HepG2 (cell line): ENCODE measurements at regions not wholly inside any gene's neighbourhood (a gene's known extent, or its start where the extent isn't known, plus 50 kb on each side); places are given as distances from the start of the nearest gene placed in this dataset.

Experiments
- ATF3 ChIP-seq: sonication (generic); formaldehyde crosslinking; IDR thresholded peaks from 2 replicates; pipeline ENCODE4 v1.4.0; 2020; ENCODE audit warnings: missing genetic modification reagents
- ATF4 ChIP-seq, 2 experiments: fragments of 450-650 bp in 1 of 2; sonication (generic) in 1 of 2; formaldehyde crosslinking; IDR thresholded peaks; 2 replicates each; pipeline versions ENCODE4 v1.5.0 to v1.8.0; 2020 to 2022; ENCODE audit warnings: mild to moderate bottlenecking in 1 of 2, missing genetic modification reagents in 1 of 2
- BORCS8-MEF2B ChIP-seq: sonication (generic); formaldehyde crosslinking; IDR thresholded peaks from 2 replicates; pipeline ENCODE4 v1.8.0; 2022; ENCODE audit warnings: mild to moderate bottlenecking, missing genetic modification reagents
- CEBPB ChIP-seq: IDR thresholded peaks from 2 replicates; pipeline ENCODE4 v1.6.1; 2011; ENCODE audit warnings: low read depth, low read length, improper control_type of control experiment, borderline replicate concordance
- CEBPG ChIP-seq: IDR thresholded peaks from 2 replicates; pipeline ENCODE4 v1.6.1; 2016
- ELF3 ChIP-seq: IDR thresholded peaks from 2 replicates; pipeline ENCODE4 v1.6.1; 2016; ENCODE audit warnings: missing genetic modification reagents, missing compliant biosample characterization
- EP300 ChIP-seq, 3 experiments: sonication (generic) in 1 of 3; formaldehyde crosslinking in 1 of 3; IDR thresholded peaks; 2 replicates each; pipeline versions ENCODE4 v1.5.1 to v1.6.1; 2011 to 2020; ENCODE audit warnings: low read depth in 2 of 3, low read length in 2 of 3, borderline replicate concordance in 1 of 3, improper control_type of control experiment in 1 of 3, mild to moderate bottlenecking in 1 of 3, missing genetic modification reagents in 1 of 3, moderate library complexity in 1 of 3
- ERF ChIP-seq: IDR thresholded peaks from 2 replicates; pipeline ENCODE4 v1.6.1; 2018; ENCODE audit warnings: missing biosample characterization, missing genetic modification reagents
- FOSL1 ChIP-seq: sonication (generic); formaldehyde crosslinking; IDR thresholded peaks from 2 replicates; pipeline ENCODE4 v1.9.0; 2021; ENCODE audit warnings: missing genetic modification reagents, borderline replicate concordance
- FOXA3 ChIP-seq: IDR thresholded peaks from 2 replicates; pipeline ENCODE4 v1.6.1; 2016; ENCODE audit warnings: missing genetic modification reagents, missing compliant biosample characterization
- FOXJ3 ChIP-seq: sonication (generic); formaldehyde crosslinking; IDR thresholded peaks from 2 replicates; pipeline ENCODE4 v1.4.0; 2020; ENCODE audit warnings: missing genetic modification reagents, mild to moderate bottlenecking, borderline replicate concordance
- LCORL ChIP-seq, 2 experiments: fragments of 450-650 bp in 1 of 2; sonication (generic) in 1 of 2; formaldehyde crosslinking in 1 of 2; IDR thresholded peaks; 2 replicates each; pipeline versions ENCODE4 v1.5.0 to v1.6.1; 2017 to 2020; ENCODE audit warnings: antibody characterized with exemption in 1 of 2, missing genetic modification reagents in 1 of 2
- MIER3 ChIP-seq: IDR thresholded peaks from 2 replicates; pipeline ENCODE4 v1.6.1; 2016; ENCODE audit warnings: missing compliant biosample characterization, borderline replicate concordance
- MIXL1 ChIP-seq: IDR thresholded peaks from 2 replicates; pipeline ENCODE4 v1.6.1; 2016
- NCOA2 ChIP-seq: sonication (generic); formaldehyde crosslinking; IDR thresholded peaks from 2 replicates; pipeline ENCODE4 v1.8.0; 2022; ENCODE audit warnings: inconsistent platforms
- NFYB ChIP-seq: sonication (generic); formaldehyde crosslinking; IDR thresholded peaks from 2 replicates; pipeline ENCODE4 v1.4.0; 2020; ENCODE audit warnings: missing genetic modification reagents
- ONECUT2 ChIP-seq: sonication (generic); formaldehyde crosslinking; IDR thresholded peaks from 2 replicates; pipeline ENCODE4 v1.4.0; 2020; ENCODE audit warnings: missing genetic modification reagents
- PAX8 ChIP-seq: sonication (generic); formaldehyde crosslinking; IDR thresholded peaks from 2 replicates; pipeline ENCODE4 v1.8.0; 2022; ENCODE audit warnings: mild to moderate bottlenecking, missing genetic modification reagents, borderline replicate concordance
- PPARG ChIP-seq: conservative IDR thresholded peaks from 2 replicates; pipeline ENCODE4 v1.6.1; 2016; ENCODE audit warnings: missing biosample characterization, missing genetic modification reagents
- SAP130 ChIP-seq: IDR thresholded peaks from 2 replicates; pipeline ENCODE4 v1.6.1; 2016; ENCODE audit warnings: low read depth
- SIX4 ChIP-seq: sonication (generic); formaldehyde crosslinking; IDR thresholded peaks from 2 replicates; pipeline ENCODE4 v1.4.0; 2020; ENCODE audit warnings: missing genetic modification reagents
- SMYD3 ChIP-seq: sonication (generic); formaldehyde crosslinking; IDR thresholded peaks from 2 replicates; pipeline ENCODE4 v1.8.1; 2023; ENCODE audit warnings: mild to moderate bottlenecking, missing genetic modification reagents
- TEAD3 ChIP-seq: optimal IDR thresholded peaks from 2 replicates; pipeline ENCODE3; 2016; ENCODE audit warnings: borderline replicate concordance
- TFDP1 ChIP-seq: IDR thresholded peaks from 2 replicates; pipeline ENCODE4 v1.6.1; 2016; ENCODE audit warnings: missing compliant biosample characterization, missing genetic modification reagents, borderline replicate concordance
- ZNF18 ChIP-seq: sonication (generic); formaldehyde crosslinking; IDR thresholded peaks from 2 replicates; pipeline ENCODE4 v1.8.0; 2022; ENCODE audit warnings: mild to moderate bottlenecking, missing genetic modification reagents; ENCODE audit not compliant: insufficient replicate concordance
- ZNF331 ChIP-seq: sonication (generic); formaldehyde crosslinking; IDR thresholded peaks from 2 replicates; pipeline ENCODE4 v1.4.0; 2020; ENCODE audit warnings: missing genetic modification reagents
- ZNF484 ChIP-seq: sonication (generic); formaldehyde crosslinking; IDR thresholded peaks from 2 replicates; pipeline ENCODE4 v1.5.1; 2020; ENCODE audit warnings: mild to moderate bottlenecking, low read depth, missing genetic modification reagents, borderline replicate concordance
- ZNF678 ChIP-seq: sonication (generic); formaldehyde crosslinking; IDR thresholded peaks from 2 replicates; pipeline ENCODE4 v1.4.0; 2020; ENCODE audit warnings: mild to moderate bottlenecking, missing genetic modification reagents
- ZNF776 ChIP-seq: sonication (generic); formaldehyde crosslinking; IDR thresholded peaks from 2 replicates; pipeline ENCODE4 v1.4.0; 2020; ENCODE audit warnings: mild to moderate bottlenecking, missing genetic modification reagents
- ZNF788 ChIP-seq: sonication (generic); formaldehyde crosslinking; IDR thresholded peaks from 2 replicates; pipeline ENCODE4 v1.5.0; 2020; ENCODE audit warnings: mild to moderate bottlenecking, missing genetic modification reagents, borderline replicate concordance

GRCh38 chr13:50672025-50672424 is 171.5 kb downstream of the DLEU7 start (continued):
- TF ChIP-seq FOSL1 (CRISPR knock-in tag) = peak; percentile 71; the same call in 1 of the 2 replicates
- peak; percentile 85 for TF ChIP-seq NCOA2 (CRISPR knock-in tag)
- no peak for TF ChIP-seq BORCS8-MEF2B (CRISPR knock-in tag)
- TF ChIP-seq SMYD3 (CRISPR knock-in tag) = no peak
- TF ChIP-seq ZNF484 (CRISPR knock-in tag) = no peak
- no peak for TF ChIP-seq ZNF678
- peak; percentile 90 for TF ChIP-seq CEBPG
- peak; percentile 79 for TF ChIP-seq PPARG (CRISPR knock-in tag)
- TF ChIP-seq FOXJ3 (CRISPR knock-in tag) = 0 out of 2 replicates have a peak, but pooled peaks have one; percentile 13
- TF ChIP-seq PAX8 (CRISPR knock-in tag) = no peak
- peak in 1 of 2 experiments; percentile 71; a peak in 2 of 4 replicates for TF ChIP-seq ATF4 (CRISPR knock-in tag; IDR thresholded peaks at IDR 0.05)
- TF ChIP-seq ZNF788 (CRISPR knock-in tag) = no peak
- peak; percentile 58; the same call in 1 of the 2 replicates for TF ChIP-seq ZNF331
- peak; percentile 28; the same call in 1 of the 2 replicates for TF ChIP-seq ELF3 (CRISPR knock-in tag)
- 0 out of 2 replicates have a peak, but pooled peaks have one; percentile 29 for TF ChIP-seq MIER3
- no peak for TF ChIP-seq ZNF776
- peak; percentile 42; the same call in 1 of the 2 replicates for TF ChIP-seq ATF3 (CRISPR knock-in tag)
- 0 out of 2 replicates have a peak, but pooled peaks have one; percentile 39 for TF ChIP-seq ONECUT2 (CRISPR knock-in tag)
- TF ChIP-seq TEAD3 (CRISPR knock-in tag) = peak; percentile 68
- no peak for TF ChIP-seq LCORL (IDR thresholded peaks at IDR 0.05)
- TF ChIP-seq LCORL (CRISPR knock-in tag; IDR thresholded peaks at IDR 0.05) = no peak
- peak in 1 of 2 experiments; percentile 81; a peak in 2 of 4 replicates for TF ChIP-seq EP300 (IDR thresholded peaks at IDR 0.05; ENCODE audit: low read depth in 2 of 2, low read length in 2 of 2)
- TF ChIP-seq EP300 (CRISPR knock-in tag; IDR thresholded peaks at IDR 0.05; ENCODE audit: borderline replicate concordance) = peak; percentile 54; the same call in 1 of the 2 replicates
- no peak for TF ChIP-seq NFYB (CRISPR knock-in tag)
- TF ChIP-seq SAP130 (CRISPR knock-in tag) = peak; percentile 53
- TF ChIP-seq CEBPB = peak; percentile 93
- no peak for TF ChIP-seq ZNF18 (CRISPR knock-in tag)
- TF ChIP-seq FOXA3 = peak; percentile 87
- peak; percentile 64; the same call in 1 of the 2 replicates for TF ChIP-seq ERF (CRISPR knock-in tag)
- 0 out of 2 replicates have a peak, but pooled peaks have one; percentile 32 for TF ChIP-seq SIX4
- TF ChIP-seq TFDP1 (CRISPR knock-in tag) = no peak
- peak; percentile 71 for TF ChIP-seq MIXL1 (CRISPR knock-in tag)
